ENCODE measurements at regions not wholly inside any gene's neighbourhood (a gene's known extent, or its start where the extent isn't known, plus 50 kb on each side); places are given as distances from the start of the nearest gene placed in this dataset.

- TF ChIP-seq BMI1 (IDR thresholded peaks at IDR 0.05; ENCODE audit: borderline replicate concordance) (0 out of 2 replicates have a peak, but pooled peaks have one; percentile 13), TCF12 (IDR thresholded peaks at IDR 0.05; ENCODE audit: low read depth, low read length) (peak; percentile 75; the same call in 1 of the 2 replicates), JUNB (IDR thresholded peaks at IDR 0.05) (0 out of 2 replicates have a peak, but pooled peaks have one; percentile 14), LARP7 (IDR thresholded peaks at IDR 0.05) (0 out of 2 replicates have a peak, but pooled peaks have one; percentile 25), ZNF217 (IDR thresholded peaks at IDR 0.05) (no peak), ZNF384 (IDR thresholded peaks at IDR 0.05; ENCODE audit: borderline replicate concordance, low read depth, low read length) (peak; percentile 97), ZBTB4 (CRISPR knock-in tag; IDR thresholded peaks at IDR 0.05) (no peak), FOXM1 (IDR thresholded peaks at IDR 0.05; ENCODE audit: low read depth, low read length) (no peak), ZBTB11 (CRISPR knock-in tag; IDR thresholded peaks at IDR 0.05) (peak; percentile 18; the same call in 1 of the 2 replicates), HDAC2 (IDR thresholded peaks at IDR 0.05) (no peak), POLR2AphosphoS2 (IDR thresholded peaks at IDR 0.05; ENCODE audit: low read depth, low read length) (peak; percentile 86), HCFC1 (IDR thresholded peaks at IDR 0.05; ENCODE audit: low read length) (0 out of 2 replicates have a peak, but pooled peaks have one; percentile 4), SMAD1 (IDR thresholded peaks at IDR 0.05; ENCODE audit: low read depth, partially characterized antibody) (peak; percentile 58), SMAD5 (IDR thresholded peaks at IDR 0.05; ENCODE audit: low read depth) (peak; percentile 90), HDAC6 (IDR thresholded peaks at IDR 0.05; ENCODE audit: unreplicated experiment) (no peak), E4F1 (IDR thresholded peaks at IDR 0.05; ENCODE audit: borderline replicate concordance, partially characterized antibody) (no peak), REST (IDR thresholded peaks at IDR 0.05; ENCODE audit: low read depth, low read length) (no peak)
Observed at GRCh38 chr12:92466391-92467305, 236.1 kb upstream of the PLEKHG7 start (continued).

Data from GM12878 (cell line).